OCI-M1 (cell line): ENCODE measurements at regions not wholly inside any gene's neighbourhood (a gene's known extent, or its start where the extent isn't known, plus 50 kb on each side); places are given as distances from the start of the nearest gene placed in this dataset.

Experiments used
- DNase-seq: peaks from one replicate; lab custom pipeline; 2025; lab: John Stamatoyannopoulos, UW

- no peak for DNase-seq
Observed at GRCh38 chr3:15952543-15953175, 154.9 kb upstream of the ANKRD28 start.

GRCh38 chr3:15953841-15954240, 156.1 kb upstream of the ANKRD28 start:
- peak; percentile 35 for DNase-seq

- peak; percentile 9 for DNase-seq
Observed at GRCh38 chr3:15955968-15956367, 158.2 kb upstream of the ANKRD28 start.

GRCh38 chr3:15958692-15959433, 161.1 kb upstream of the ANKRD28 start:
- DNase-seq: no peak

- DNase-seq: no peak
Observed at GRCh38 chr3:15959434-15959811, 161.6 kb upstream of the ANKRD28 start.

GRCh38 chr3:15964605-15965442, 167.0 kb upstream of the ANKRD28 start:
- DNase-seq: no peak

- no peak for DNase-seq
Observed at GRCh38 chr3:15967577-15967976, 169.8 kb upstream of the ANKRD28 start.

- DNase-seq: no peak
Observed at GRCh38 chr3:15969874-15970640, 172.3 kb upstream of the ANKRD28 start.

- no peak for DNase-seq
Observed at GRCh38 chr3:15973414-15973813, 175.6 kb upstream of the ANKRD28 start.

- peak; percentile 25 for DNase-seq
Observed at GRCh38 chr3:15973940-15974339, 176.2 kb upstream of the ANKRD28 start.

GRCh38 chr3:15974647-15975046, 176.9 kb upstream of the ANKRD28 start:
- DNase-seq: peak; percentile 75

GRCh38 chr3:15976524-15976923, 178.7 kb upstream of the ANKRD28 start:
- no peak for DNase-seq

- DNase-seq: no peak
Observed at GRCh38 chr3:15977090-15977489, 179.3 kb upstream of the ANKRD28 start.

GRCh38 chr3:15977598-15978232, 179.9 kb upstream of the ANKRD28 start:
- DNase-seq: no peak

GRCh38 chr3:15978801-15979200, 181.0 kb upstream of the ANKRD28 start:
- no peak for DNase-seq

- no peak for DNase-seq
Observed at GRCh38 chr3:15979495-15979894, 181.7 kb upstream of the ANKRD28 start.

GRCh38 chr3:15979900-15980299, 182.1 kb upstream of the ANKRD28 start:
- DNase-seq: no peak

GRCh38 chr3:15982243-15982642, 184.5 kb upstream of the ANKRD28 start:
- DNase-seq: no peak

GRCh38 chr3:15982667-15983196, 185.0 kb upstream of the ANKRD28 start:
- DNase-seq: no peak

- no peak for DNase-seq
Observed at GRCh38 chr3:15983232-15983631, 185.5 kb upstream of the ANKRD28 start.

- DNase-seq: no peak
Observed at GRCh38 chr3:15983693-15984092, 185.9 kb upstream of the ANKRD28 start.
